ENCODE measurements at regions not wholly inside any gene's neighbourhood (a gene's known extent, or its start where the extent isn't known, plus 50 kb on each side); places are given as distances from the start of the nearest gene placed in this dataset.

DNA sequence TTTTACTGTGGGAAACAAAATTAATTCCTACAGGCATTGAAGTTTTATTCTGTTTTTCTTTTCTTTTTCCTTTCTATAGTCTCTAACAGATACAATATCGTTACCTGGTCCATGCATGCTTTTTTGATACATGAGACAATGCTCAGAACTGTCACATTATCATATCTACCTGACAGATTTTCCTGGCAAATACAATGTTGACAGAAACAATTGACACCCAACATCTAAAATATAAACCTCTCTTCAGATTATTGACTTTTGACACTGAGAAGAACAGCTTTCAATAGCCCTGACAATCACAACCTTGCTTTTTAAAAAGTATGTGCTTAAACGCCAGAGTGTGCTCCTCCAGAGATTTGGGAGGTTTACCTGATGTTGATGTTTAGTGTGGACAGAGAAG is 2334.6 kb upstream of the WWC1 start:
- TF ChIP-seq POLR2A (IDR thresholded peaks at IDR 0.05; ENCODE audit: low read length) (no peak), GATA1 (IDR thresholded peaks at IDR 0.05; ENCODE audit: low read depth, low read length) (no peak)
